ENCODE measurements at regions not wholly inside any gene's neighbourhood (a gene's known extent, or its start where the extent isn't known, plus 50 kb on each side); places are given as distances from the start of the nearest gene placed in this dataset.

GRCh38 chr3:43818229-43818628 is 127.5 kb downstream of the ABHD5 start:
- TF ChIP-seq CTCF (IDR thresholded peaks at IDR 0.05; ENCODE audit: poor library complexity) = no peak
- TF ChIP-seq EZH2 (IDR thresholded peaks at IDR 0.05; ENCODE audit: borderline replicate concordance) = no peak
- TF ChIP-seq EZH2phosphoT487 (IDR thresholded peaks at IDR 0.05; ENCODE audit: low read depth, severe bottlenecking, unreplicated experiment) = no peak

Data from hepatocyte (in vitro differentiated cells).